Coronary artery (tissue), 2 donors: ENCODE measurements at regions not wholly inside any gene's neighbourhood (a gene's known extent, or its start where the extent isn't known, plus 50 kb on each side); places are given as distances from the start of the nearest gene placed in this dataset.
"Not testable (repeated sequence)": the region's sequence is repeated elsewhere in the genome, so short reads cannot be mapped to it uniquely, and the experiment has no call there.

Source experiments
- DNase-seq: peaks from one replicate; pipeline ENCODE4 v3.0.0-alpha.2; 2017; ENCODE audit warnings: low spot score
- H3K27ac ChIP-seq, 2 donors: fragments of 200-600 bp; sonication (generic); one replicate each; pipeline ENCODE4 v1.5.1; 2016 to 2019
- H3K4me3 ChIP-seq: fragments of 200-600 bp; sonication (generic); 2 replicates; pipeline ENCODE4 v1.5.1; 2016; ENCODE audit warnings: mild to moderate bottlenecking, moderate library complexity
- TF ChIP-seq, protein P1 (sequence below): fragments of 200-600 bp; sonication (generic); IDR thresholded peaks from one replicate; pipeline ENCODE4 v1.5.1; 2019; ENCODE audit warnings: antibody characterized with exemption

DNA sequence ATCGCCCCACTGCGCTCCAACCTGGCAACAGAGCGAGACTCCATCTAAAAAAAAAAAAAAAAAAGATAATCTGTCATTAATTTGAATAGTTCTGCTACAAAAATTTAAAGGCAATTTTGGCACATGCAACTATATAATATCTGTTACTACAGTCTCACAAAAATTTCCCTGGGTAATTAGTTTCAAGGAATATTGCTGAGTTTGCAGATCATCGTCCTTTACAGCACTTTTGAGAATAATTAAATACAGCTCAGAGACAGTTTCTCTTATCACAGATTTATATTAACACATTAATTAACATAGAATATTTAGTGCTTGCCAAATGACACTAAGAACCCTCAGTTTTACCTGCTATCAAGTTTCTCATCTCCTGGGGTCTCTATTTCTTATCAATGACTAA is 540.4 kb upstream of the ZNF804A start:
- DNase-seq: no peak
- Histone ChIP-seq H3K27ac (no peak overlapping the region), H3K4me3 (no peak overlapping the region)
- TF ChIP-seq, protein P1, sequence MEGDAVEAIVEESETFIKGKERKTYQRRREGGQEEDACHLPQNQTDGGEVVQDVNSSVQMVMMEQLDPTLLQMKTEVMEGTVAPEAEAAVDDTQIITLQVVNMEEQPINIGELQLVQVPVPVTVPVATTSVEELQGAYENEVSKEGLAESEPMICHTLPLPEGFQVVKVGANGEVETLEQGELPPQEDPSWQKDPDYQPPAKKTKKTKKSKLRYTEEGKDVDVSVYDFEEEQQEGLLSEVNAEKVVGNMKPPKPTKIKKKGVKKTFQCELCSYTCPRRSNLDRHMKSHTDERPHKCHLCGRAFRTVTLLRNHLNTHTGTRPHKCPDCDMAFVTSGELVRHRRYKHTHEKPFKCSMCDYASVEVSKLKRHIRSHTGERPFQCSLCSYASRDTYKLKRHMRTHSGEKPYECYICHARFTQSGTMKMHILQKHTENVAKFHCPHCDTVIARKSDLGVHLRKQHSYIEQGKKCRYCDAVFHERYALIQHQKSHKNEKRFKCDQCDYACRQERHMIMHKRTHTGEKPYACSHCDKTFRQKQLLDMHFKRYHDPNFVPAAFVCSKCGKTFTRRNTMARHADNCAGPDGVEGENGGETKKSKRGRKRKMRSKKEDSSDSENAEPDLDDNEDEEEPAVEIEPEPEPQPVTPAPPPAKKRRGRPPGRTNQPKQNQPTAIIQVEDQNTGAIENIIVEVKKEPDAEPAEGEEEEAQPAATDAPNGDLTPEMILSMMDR: no peak

DNA sequence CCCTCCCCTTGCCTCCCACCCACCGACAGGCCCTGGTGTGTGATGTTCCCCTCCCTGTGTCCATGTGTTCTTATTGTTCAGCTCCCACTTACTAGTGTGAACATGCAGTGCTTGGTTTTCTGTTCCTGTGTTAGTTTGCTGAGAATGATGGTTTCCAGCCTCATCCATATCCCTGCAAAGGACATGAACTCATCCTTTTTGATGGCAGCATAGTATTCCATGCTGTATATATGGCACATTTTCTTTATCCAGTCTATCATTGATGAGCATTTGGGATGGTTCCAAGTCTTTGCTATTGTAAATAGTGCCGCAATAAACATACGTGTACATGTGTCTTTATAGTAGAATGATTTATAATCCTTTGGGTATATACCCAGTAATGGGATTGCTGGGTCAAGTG is 538.1 kb upstream of the ZNF804A start:
- not testable (repeated sequence) for H3K27ac ChIP-seq, DNase-seq, H3K4me3 ChIP-seq

DNA sequence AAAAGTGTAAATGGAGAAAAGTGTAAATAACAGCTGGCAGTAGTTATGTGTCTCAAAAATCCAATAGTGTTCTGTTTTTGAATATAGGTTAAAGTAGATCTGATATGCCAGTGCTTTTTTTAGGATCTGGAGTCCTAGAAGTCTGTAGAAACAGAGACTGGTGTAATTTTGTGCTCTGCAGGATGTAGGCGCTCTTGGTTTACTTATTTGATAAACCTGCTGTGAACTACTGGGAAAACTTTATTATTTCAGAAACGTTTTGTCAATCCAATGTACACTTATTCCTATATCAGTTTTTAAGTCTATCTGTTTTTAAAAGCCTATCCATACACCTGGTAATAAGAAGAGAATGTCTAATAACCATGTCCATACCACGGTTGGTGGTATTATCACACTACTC is 530.8 kb upstream of the ZNF804A start:
- no peak overlapping the region for H3K27ac ChIP-seq
- DNase-seq: no peak
- no peak overlapping the region for H3K4me3 ChIP-seq
- TF ChIP-seq, protein P1: no peak

DNA sequence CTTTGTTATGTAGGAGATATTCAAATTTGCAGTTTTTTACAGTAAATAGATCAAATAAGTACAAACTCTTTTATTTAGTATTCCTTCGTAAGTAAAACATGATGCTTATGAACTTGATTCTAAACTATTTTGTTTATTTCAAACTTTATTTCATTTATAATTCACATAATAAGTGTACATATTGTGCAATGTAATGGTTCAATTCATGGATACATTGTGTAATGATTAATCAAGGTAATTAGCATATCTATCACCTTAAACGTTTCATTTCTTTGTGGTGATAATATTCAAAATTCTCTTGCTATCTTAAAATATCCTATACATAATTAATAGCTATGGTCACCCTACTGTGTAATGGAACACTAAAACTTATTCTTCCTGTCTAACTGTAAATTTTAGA is 525.9 kb upstream of the ZNF804A start:
- H3K27ac ChIP-seq: no peak overlapping the region

DNA sequence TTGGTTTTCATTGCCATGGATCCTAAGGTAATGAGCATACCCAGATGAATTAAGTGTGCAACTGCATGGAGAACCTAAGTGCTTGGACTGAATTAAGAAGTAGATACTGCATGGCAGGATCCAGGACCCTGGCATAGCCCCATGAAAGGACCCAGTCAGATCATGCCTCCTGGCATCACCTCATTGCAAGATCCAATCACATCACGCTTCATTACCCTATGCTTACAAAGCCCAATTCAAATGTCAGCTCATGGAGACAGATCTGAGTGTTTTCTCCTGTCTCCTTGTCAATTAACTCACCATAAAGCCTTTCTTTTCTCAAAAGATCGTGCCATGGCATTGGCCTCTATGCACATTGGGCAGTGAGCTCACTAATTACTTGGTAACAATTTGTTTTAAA is 519.8 kb upstream of the ZNF804A start:
- H3K4me3 ChIP-seq: no peak overlapping the region
- TF ChIP-seq, protein P1: no peak
- no peak for DNase-seq
- H3K27ac ChIP-seq: no peak overlapping the region

More for the DNA sequence above, 525.9 kb upstream of the ZNF804A start:
- TF ChIP-seq, protein P1: no peak
- no peak for DNase-seq
- H3K4me3 ChIP-seq: no peak overlapping the region

DNA sequence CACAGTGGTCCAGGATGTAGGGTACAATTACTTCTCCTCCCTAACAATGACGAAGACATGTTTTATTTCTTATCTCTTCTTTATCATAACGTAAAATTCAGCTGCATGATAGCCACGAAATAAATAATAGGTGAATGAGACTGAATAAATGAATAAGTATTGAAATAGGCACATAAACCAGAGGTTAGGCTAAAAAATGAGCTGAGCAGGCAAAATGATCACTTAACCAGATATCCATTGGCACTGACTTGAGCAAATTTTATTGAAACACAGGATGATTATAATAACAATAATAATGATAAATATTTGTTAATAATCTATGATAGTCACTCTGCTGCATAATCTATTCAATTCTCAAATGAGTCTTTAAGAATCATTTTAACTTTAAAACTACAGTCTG is 506.9 kb upstream of the ZNF804A start:
- Histone ChIP-seq H3K27ac (no peak overlapping the region), H3K4me3 (no peak overlapping the region)
- DNase-seq: no peak
- TF ChIP-seq, protein P1: no peak

DNA sequence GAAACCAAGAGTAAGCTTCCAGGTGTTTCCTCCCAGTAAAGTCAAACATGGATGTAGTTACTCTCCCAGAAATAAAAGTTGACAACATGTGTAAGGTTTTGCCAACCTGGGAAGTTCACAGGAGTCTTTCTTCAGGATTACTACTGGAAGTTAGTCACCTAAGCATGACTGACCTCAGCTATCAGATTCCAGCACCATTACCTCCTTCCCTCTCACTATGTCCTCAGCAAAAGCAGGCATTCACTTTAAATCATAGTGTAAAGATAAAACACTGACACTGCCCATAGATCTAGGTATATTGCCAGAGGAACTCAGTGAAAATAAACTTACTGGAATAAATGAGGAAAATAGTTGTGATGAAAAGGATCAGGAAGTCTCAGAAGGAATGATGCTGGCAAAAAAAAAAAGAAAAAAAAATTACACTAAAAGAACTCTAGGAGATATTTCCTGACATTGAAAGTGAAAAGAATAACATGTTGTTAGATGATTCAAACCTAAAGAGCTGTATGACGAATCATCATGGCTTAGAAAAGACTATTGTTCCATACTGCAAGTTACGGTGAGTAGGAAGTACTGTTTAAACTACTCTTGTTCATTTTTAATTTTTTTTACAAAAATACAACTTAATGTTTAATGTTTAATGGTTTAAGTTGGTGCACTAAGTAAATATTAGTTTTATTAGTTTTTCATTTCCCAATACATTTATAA is 484.5 kb upstream of the ZNF804A start:
- DNase-seq: no peak
- Histone ChIP-seq H3K4me3 (no peak overlapping the region), H3K27ac (no peak overlapping the region)
- TF ChIP-seq, protein P1: no peak
